COLO668 (cell line): ENCODE measurements at regions not wholly inside any gene's neighbourhood (a gene's known extent, or its start where the extent isn't known, plus 50 kb on each side); places are given as distances from the start of the nearest gene placed in this dataset.
"Not testable (repeated sequence)": the region's sequence is repeated elsewhere in the genome, so short reads cannot be mapped to it uniquely, and the experiment has no call there.

Experiments
- DNase-seq: peaks from one replicate; lab custom pipeline; 2025; ENCODE audit not compliant: unreplicated experiment; lab: John Stamatoyannopoulos, UW

GRCh38 chr13:22855926-22856325 lies 324.9 kb upstream of the SGCG start:
- DNase-seq: no peak

DNA sequence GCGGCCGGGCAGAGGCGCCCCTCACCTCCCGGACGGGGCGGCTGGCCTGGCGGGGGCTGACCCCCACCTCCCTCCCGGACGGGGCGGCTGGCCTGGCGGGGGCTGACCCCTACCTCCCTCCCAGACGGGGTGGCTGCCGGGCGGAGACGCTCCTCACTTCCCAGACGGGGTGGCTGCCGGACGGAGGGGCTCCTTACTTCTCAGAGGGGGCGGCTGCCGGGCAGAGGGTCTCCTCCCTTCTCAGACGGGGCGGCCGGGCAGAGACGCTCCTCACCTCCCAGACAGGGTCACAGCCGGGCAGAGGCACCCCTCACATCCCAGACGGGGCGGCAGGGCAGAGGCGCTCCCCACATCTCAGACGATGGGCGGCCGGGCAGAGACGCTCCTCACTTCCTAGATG lies 321.8 kb upstream of the SGCG start:
- DNase-seq: not testable (repeated sequence)

- not testable (repeated sequence) for DNase-seq
These were observed 321.4 kb upstream of the SGCG start for GRCh38 chr13:22859411-22859810.

DNA sequence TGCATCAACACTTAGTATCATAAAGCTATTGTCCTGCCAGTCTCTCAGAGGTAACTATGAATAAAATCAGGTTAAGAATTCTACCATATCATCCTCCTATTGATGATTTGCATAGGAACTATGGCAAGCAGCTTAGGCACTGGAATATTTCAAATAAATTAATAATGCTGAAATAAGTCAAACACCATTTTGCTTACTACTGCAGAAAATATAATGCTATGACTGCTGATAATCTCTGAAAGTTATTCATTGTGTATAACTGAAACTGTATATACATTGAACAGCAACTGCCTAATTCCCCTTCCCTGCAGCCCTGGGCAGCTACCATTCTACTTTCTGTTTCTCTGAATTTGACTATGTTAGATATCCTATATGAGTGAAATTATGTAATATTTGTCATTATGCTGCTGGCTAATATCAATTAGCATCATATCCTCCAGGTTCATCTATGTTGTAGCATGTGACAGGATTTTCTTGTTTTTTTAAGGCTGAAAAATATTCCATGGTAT lies 318.8 kb upstream of the SGCG start:
- no peak for DNase-seq

- DNase-seq: no peak
These were observed 318.3 kb upstream of the SGCG start for GRCh38 chr13:22862478-22862877.

GRCh38 chr13:22866221-22866620 lies 314.6 kb upstream of the SGCG start:
- DNase-seq: no peak

DNA sequence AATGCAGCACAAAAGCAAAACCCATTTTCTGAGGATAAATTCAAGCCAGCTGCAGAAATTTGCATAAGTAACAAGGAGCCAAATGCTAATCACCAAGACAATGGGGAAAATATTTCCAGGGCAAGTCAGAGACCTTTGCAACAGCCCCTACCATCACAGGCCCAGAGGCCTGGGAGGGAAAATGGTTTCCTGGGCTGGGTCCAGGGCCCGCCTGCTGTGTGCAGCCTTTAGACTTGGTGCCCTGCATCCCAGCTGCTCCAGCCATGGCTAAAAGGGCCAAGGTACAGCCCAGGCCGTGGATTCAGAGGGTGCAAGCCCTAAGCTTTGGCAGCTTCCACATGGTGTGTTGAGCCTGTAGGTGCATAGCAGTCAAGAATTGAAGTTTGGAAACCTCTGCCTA lies 309.5 kb upstream of the SGCG start:
- no peak for DNase-seq

DNA sequence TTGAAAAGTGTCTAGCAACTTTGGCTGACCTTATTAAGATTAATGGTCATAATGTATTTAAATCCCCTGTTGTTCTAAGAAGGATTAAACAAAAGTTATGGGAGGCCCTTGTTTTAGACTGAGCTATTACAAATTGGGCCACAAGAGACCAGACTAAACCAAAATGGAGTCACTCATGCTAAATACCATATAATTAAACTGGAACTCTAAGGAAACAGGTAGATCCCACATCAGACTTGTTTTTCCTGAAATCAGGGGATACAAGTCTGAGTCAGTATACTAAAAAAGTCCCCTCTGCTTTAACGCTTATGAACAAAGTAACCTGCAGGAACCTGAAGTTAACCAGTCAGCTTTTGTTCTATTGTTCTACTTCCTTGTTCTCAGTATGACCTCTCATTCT lies 305.9 kb upstream of the SGCG start:
- no peak for DNase-seq

DNA sequence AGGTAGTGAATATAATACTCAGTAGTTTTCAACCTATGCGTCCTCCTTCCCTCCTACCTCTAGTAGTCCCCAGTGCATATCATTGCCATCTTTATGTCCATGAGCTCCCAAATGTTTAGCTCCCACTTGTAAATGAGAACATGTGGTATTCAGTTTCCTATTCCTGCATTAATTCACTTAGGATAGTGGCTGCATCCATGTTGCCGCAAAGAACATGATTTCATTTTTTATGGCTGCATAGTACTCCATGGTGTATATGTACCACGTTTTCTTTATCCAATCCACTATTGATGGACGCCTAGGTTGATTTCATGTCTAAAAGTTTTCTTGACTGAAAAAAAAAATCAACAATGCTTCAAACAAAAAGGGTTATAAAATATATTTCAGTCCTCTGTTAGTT lies 303.4 kb upstream of the SGCG start:
- no peak for DNase-seq

DNA sequence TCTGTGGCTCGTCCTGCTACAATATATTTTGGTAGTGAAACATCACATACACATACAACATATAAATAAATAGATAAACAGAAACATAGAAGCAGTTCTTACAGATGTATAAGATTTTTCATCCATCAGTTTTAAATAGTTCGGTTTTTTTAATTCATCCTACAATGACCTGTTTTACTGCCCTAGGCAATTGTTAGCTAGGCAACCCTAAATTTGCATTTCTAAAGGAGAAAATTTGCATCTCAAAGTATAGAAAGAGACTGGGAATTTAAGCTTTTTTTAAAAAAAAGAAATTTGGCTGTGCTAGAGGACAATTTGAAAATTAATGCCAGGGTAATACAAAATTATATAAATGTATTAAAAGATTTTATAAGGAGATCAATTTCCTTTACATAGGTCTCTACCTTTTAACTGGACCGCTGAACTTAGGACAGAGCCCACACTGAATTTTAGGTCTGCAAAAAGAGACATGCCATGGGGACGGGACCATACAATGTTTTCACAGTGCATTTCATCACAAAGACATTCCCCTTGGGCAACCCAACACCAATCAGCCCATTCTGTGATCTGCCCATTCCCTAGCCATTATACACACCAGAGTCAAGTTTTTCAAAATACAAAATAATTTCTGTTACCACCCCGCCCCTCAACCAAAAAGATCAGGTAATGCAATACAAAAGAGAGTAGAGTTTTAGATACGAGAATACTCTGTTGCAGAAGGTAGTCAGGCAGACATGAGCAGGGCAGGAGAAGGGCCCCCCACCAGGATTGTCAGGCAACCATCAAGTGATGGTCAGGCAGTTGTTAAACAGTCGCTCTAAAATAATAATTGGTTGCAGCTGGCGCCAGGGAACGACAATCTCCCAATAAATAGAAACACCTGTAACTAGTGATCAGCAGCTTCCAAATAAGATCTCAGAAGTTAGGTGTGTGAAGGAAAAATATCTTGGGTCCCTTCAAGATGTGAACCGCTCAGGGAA lies 299.7 kb upstream of the SGCG start:
- DNase-seq: no peak

DNA sequence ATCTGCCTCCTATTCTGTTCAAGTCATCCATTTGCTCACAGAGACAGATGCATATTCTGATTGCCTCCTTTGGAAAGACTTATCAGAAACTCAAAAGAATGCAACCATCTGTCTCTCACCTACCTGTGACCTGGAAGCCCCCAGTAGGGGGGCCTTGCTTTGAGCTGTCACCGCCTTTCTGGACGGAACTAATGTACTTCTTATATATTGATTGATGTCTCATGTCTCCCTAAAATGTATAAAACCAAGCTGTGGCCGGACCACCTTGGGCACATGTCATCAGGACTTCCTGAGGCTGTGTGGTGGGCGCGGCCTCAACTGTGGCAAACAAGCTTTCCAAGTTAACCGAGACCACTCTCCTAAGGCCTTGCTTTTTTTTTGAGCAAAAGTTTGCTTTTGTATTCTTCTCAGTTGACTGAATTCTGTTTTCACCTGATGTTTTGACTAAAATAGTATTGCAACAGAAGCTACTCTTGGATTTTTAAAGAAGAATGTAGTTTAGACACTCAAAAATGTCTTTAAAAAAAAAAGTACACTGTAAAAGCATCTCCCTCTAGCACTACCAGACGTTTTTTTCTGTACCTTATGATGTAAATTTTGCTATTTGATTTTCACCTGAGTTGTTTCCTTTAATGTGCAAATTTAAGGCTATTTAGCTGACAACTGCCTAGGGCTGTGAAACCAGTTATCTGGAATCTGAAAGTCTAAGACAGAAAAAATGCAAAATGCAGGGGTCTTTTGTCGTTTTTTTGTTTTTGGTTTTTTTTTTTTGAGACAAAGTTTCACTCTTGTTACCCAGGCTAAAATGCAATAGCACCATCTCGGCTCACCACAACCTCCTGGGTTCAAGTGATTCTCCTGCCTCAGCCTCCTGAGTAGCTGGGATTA lies 298.8 kb upstream of the SGCG start:
- not testable (repeated sequence) for DNase-seq

GRCh38 chr13:22883262-22883840 lies 297.4 kb upstream of the SGCG start:
- DNase-seq: no peak

DNA sequence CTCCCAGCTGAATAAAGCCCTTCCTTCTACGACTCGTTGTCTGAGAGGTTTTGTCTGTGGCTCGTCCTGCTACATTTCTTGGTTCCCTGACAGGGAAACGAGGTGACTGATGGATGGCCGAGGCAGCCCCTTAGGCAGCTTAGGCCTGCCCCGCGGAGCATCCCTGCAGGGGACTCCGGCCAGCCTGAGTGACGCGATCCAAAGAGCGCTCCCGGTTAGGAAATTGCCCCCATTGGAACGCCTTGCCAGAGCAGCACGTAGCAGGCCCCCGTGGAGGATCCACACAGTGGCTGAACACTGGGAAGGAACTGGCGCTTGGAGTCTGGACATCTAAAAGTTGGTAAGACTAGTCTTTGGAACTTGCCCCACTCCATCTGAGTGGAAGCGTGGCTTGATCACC lies 296.8 kb upstream of the SGCG start:
- DNase-seq: no peak

DNA sequence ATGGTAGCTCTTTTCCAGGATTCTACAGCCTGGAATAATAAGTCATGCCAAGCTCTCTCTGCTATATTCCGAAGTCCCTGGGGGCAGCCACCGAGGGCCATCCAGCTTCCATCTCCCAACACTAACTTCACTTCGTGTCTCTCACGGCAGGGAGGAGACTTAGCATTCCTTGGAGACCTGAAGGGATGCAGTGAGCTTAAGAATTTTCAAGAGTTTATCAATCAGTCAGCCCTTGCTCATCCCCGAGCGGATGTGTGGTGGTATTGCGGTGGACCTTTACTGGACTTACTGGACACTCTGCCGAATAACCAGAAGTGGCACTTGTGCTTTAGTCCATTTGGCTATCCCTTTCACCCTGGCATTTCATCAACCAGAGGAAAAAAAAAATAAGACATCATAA lies 294.7 kb upstream of the SGCG start:
- not testable (repeated sequence) for DNase-seq

GRCh38 chr13:22889376-22889775 lies 291.4 kb upstream of the SGCG start:
- DNase-seq: not testable (repeated sequence)

DNA sequence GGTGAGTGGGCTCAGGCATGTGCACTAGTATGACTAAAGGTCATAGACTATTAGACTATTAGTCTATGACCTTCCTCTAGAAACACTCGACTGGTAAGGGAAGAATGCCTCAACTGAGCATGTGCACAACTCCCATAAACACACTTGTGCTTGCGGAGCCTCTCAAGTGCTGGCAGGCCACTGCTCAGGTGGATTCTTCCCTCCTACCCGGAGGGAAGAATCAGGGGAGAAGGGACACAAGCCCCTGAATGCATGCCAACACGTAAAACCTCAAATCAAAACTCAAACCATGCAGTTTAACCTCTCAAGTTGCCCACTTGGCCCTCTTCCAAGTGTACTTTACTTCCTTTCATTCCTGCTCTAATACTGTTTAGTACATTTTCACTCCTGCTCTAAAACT lies 287.6 kb upstream of the SGCG start:
- no peak for DNase-seq

GRCh38 chr13:22893777-22894176 lies 287.0 kb upstream of the SGCG start:
- DNase-seq: no peak

- no peak for DNase-seq
These were observed 283.0 kb upstream of the SGCG start for GRCh38 chr13:22897571-22898314.

- not testable (repeated sequence) for DNase-seq
These were observed 280.3 kb upstream of the SGCG start for GRCh38 chr13:22900416-22900951.

DNA sequence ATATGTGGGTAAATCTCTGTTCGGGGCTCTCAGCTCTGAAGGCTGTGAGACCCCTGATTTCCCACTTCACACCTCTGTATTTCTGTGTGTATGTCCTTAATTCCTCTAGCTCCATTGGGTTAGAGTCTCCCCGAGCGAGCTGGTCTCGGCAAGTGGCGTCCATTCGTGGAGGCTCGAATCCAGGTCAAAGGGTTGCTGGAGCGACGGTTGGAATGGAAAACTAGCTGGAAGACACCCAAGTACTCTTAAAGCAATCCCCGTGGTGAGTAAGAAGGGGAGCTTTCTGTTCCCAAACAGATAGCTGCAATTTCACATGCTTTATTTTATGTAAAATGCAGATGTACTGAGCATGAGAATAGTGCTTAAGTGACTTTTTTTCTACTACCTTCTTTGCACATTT lies 277.5 kb upstream of the SGCG start:
- no peak for DNase-seq
